Liver (tissue), 3 donors: ENCODE measurements at regions not wholly inside any gene's neighbourhood (a gene's known extent, or its start where the extent isn't known, plus 50 kb on each side); places are given as distances from the start of the nearest gene placed in this dataset.

Experiments used
- CTCF ChIP-seq: fragments of 150-350 bp; IDR thresholded peaks from 2 replicates; pipeline ENCODE4 v1.5.1; 2017; ENCODE audit warnings: improper control_type of control experiment, low read depth, low read length; ENCODE audit not compliant: missing input control
- GABPA ChIP-seq, 2 donors: IDR thresholded peaks in 1 of 2; conservative IDR thresholded peaks in 1 of 2; 2 replicates each; pipeline ENCODE4 v1.6.1; 2016; ENCODE audit warnings: antibody characterized with exemption in 2 of 2, mild to moderate bottlenecking in 1 of 2, moderate library complexity in 1 of 2
- HNF4A ChIP-seq, 2 donors: conservative IDR thresholded peaks; 2 replicates each; pipeline ENCODE4 v1.6.1; 2016; ENCODE audit warnings: antibody characterized with exemption in 2 of 2, mild to moderate bottlenecking in 2 of 2
- RAD21 ChIP-seq, 2 donors: IDR thresholded peaks; 2 replicates each; pipeline ENCODE4 v1.6.1; 2016; ENCODE audit warnings: antibody characterized with exemption in 2 of 2, mild to moderate bottlenecking in 2 of 2
- TAF1 ChIP-seq: conservative IDR thresholded peaks from 2 replicates; pipeline ENCODE4 v1.6.1; 2016; ENCODE audit warnings: antibody characterized with exemption, mild to moderate bottlenecking
- YY1 ChIP-seq: IDR thresholded peaks from 2 replicates; pipeline ENCODE4 v1.6.1; 2016; ENCODE audit warnings: antibody characterized with exemption, mild to moderate bottlenecking
- TF ChIP-seq, protein P1 (sequence below): IDR thresholded peaks from 2 replicates; pipeline ENCODE4 v1.6.1; 2016; ENCODE audit warnings: antibody characterized with exemption
- TF ChIP-seq, protein P2 (sequence below): IDR thresholded peaks from 2 replicates; pipeline ENCODE4 v1.6.1; 2016; ENCODE audit warnings: antibody characterized with exemption
- donor health status: healthy.
- donor health status: healthy.

DNA sequence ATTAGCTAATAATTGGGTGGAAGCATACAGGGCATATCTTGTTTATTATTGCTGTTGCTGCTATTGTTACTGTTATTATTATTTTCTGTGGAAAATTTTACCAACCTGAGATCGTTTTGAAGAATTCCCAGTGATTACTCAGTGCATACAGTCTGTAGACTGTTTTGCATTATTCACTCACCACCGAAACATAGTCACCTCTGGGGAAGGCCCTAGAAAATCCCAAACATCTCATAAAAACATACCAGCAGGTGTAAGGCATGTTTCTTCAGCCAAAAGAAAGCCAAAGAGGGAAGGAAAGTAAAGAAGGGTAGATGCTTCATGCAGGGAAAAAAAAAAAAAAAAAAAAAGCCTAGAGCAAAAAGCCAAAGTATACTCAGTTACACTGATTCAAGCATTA, 647.7 kb downstream of the BCL11A start:
- no peak for TF ChIP-seq CTCF
- no peak for TF ChIP-seq YY1
- no peak for TF ChIP-seq TAF1
- no peak for TF ChIP-seq GABPA (IDR thresholded peaks at IDR 0.05 in 1 of 2, conservative IDR thresholded peaks at IDR 0.05 in 1 of 2)
- no peak for TF ChIP-seq RAD21 (IDR thresholded peaks at IDR 0.05)
- TF ChIP-seq, protein P1, sequence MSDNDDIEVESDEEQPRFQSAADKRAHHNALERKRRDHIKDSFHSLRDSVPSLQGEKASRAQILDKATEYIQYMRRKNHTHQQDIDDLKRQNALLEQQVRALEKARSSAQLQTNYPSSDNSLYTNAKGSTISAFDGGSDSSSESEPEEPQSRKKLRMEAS, result no peak
- TF ChIP-seq HNF4A (conservative IDR thresholded peaks at IDR 0.05), result no peak
- TF ChIP-seq, protein P2, sequence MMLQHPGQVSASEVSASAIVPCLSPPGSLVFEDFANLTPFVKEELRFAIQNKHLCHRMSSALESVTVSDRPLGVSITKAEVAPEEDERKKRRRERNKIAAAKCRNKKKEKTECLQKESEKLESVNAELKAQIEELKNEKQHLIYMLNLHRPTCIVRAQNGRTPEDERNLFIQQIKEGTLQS, result no peak
